Activated naive CD8-positive, alpha-beta T cell treated with anti-CD3 and anti-CD28 coated beads, Interleukin-2, amount 50 U/mL, for 24 hours (primary cell): ENCODE measurements at regions not wholly inside any gene's neighbourhood (a gene's known extent, or its start where the extent isn't known, plus 50 kb on each side); places are given as distances from the start of the nearest gene placed in this dataset.
"Not testable (repeated sequence)": the region's sequence is repeated elsewhere in the genome, so short reads cannot be mapped to it uniquely, and the experiment has no call there.

Source experiments
- ATAC-seq: fragments of 150-1000 bp; cut with Tn5 transposase; one replicate; pipeline ENCODE4 v1.10.0; 2021
- DNase-seq: peaks from one replicate; pipeline ENCODE4 v3.0.0; 2021
- H3K27ac Mint-ChIP-seq: one replicate; pipeline ENCODE4 v1.8.0; 2021; ENCODE audit warnings: mild to moderate bottlenecking, mixed read lengths
- H3K27me3 Mint-ChIP-seq: one replicate; pipeline ENCODE4 v1.8.0; 2021; ENCODE audit warnings: mixed read lengths
- H3K36me3 Mint-ChIP-seq: one replicate; pipeline ENCODE4 v1.8.0; 2021; ENCODE audit warnings: low read depth, mixed read lengths
- H3K4me1 Mint-ChIP-seq: one replicate; pipeline ENCODE4 v1.8.0; 2021; ENCODE audit warnings: mixed read lengths
- H3K4me3 Mint-ChIP-seq: one replicate; pipeline ENCODE4 v1.8.0; 2021; ENCODE audit warnings: mild to moderate bottlenecking, moderate library complexity, mixed read lengths
- H3K9me3 Mint-ChIP-seq: one replicate; pipeline ENCODE4 v1.8.0; 2021; ENCODE audit warnings: mixed read lengths

- ATAC-seq (peak; percentile 42), DNase-seq (peak; percentile 25)
- Mint-ChIP-seq H3K9me3 (no peaks in the 10 kb centered on the region), H3K4me3 (peak overlapping the region; percentile 78), H3K27me3 (no peaks in the 10 kb centered on the region), H3K4me1 (peaks cover 29% of the 10 kb centered on the region), H3K27ac (peak overlapping the region; percentile 88), H3K36me3 (no peaks in the 10 kb centered on the region)
Measured at GRCh38 chr10:28179006-28179742, 123.7 kb downstream of the MPP7 start.

GRCh38 chr10:28177944-28178637 is 124.8 kb downstream of the MPP7 start:
- no peaks in the 10 kb centered on the region for H3K36me3 Mint-ChIP-seq
- ATAC-seq (peak; percentile 83), DNase-seq (peak; percentile 5)
- peak overlapping the region; percentile 78 for H3K4me3 Mint-ChIP-seq
- H3K27ac Mint-ChIP-seq, result peak overlapping the region; percentile 88
- H3K9me3 Mint-ChIP-seq, result no peaks in the 10 kb centered on the region
- no peaks in the 10 kb centered on the region for H3K27me3 Mint-ChIP-seq
- H3K4me1 Mint-ChIP-seq, result peaks cover 32% of the 10 kb centered on the region

GRCh38 chr10:28176498-28176897 is 126.4 kb downstream of the MPP7 start:
- not testable (repeated sequence) for H3K27me3 Mint-ChIP-seq, H3K9me3 Mint-ChIP-seq, DNase-seq, ATAC-seq, H3K4me3 Mint-ChIP-seq, H3K36me3 Mint-ChIP-seq, H3K27ac Mint-ChIP-seq
- H3K4me1 Mint-ChIP-seq, result peaks cover 32% of the 10 kb centered on the region

- H3K4me3 Mint-ChIP-seq, result no peak overlapping the region
- ATAC-seq, result no peak
- H3K4me1 Mint-ChIP-seq, result peaks cover 7% of the 10 kb centered on the region
Measured at GRCh38 chr10:28172223-28172610, 130.6 kb downstream of the MPP7 start.

GRCh38 chr10:28171468-28172222 is 131.2 kb downstream of the MPP7 start:
- DNase-seq, result no peak
- Mint-ChIP-seq H3K9me3 (no peaks in the 10 kb centered on the region), H3K4me1 (peaks cover 7% of the 10 kb centered on the region), H3K27me3 (no peaks in the 10 kb centered on the region), H3K36me3 (no peaks in the 10 kb centered on the region), H3K27ac (no peak overlapping the region), H3K4me3 (no peak overlapping the region)
- ATAC-seq, result no peak

More at GRCh38 chr10:28172223-28172610, 130.6 kb downstream of the MPP7 start:
- no peaks in the 10 kb centered on the region for H3K27me3 Mint-ChIP-seq
- no peaks in the 10 kb centered on the region for H3K9me3 Mint-ChIP-seq
- no peaks in the 10 kb centered on the region for H3K36me3 Mint-ChIP-seq
- H3K27ac Mint-ChIP-seq, result no peak overlapping the region
- no peak for DNase-seq

GRCh38 chr10:28169525-28169924 is 133.3 kb downstream of the MPP7 start:
- H3K4me1 Mint-ChIP-seq, result peaks cover 2% of the 10 kb centered on the region
- no peaks in the 10 kb centered on the region for H3K27me3 Mint-ChIP-seq
- H3K9me3 Mint-ChIP-seq, result no peaks in the 10 kb centered on the region
- H3K36me3 Mint-ChIP-seq, result no peaks in the 10 kb centered on the region
- no peak for ATAC-seq
- no peak overlapping the region for H3K4me3 Mint-ChIP-seq
- DNase-seq, result no peak
- H3K27ac Mint-ChIP-seq, result no peak overlapping the region

- peaks cover 7% of the 10 kb centered on the region for H3K4me1 Mint-ChIP-seq
- H3K4me3 Mint-ChIP-seq, result no peak overlapping the region
- ATAC-seq (no peak), DNase-seq (no peak)
- H3K36me3 Mint-ChIP-seq, result peaks cover 9% of the 10 kb centered on the region
- no peaks in the 10 kb centered on the region for H3K27me3 Mint-ChIP-seq
- H3K9me3 Mint-ChIP-seq, result peaks cover 6% of the 10 kb centered on the region
- no peak overlapping the region for H3K27ac Mint-ChIP-seq
Measured at GRCh38 chr10:28160866-28161405, 141.9 kb downstream of the MPP7 start.

- H3K4me1 Mint-ChIP-seq, result peaks cover 8% of the 10 kb centered on the region
- no peak for ATAC-seq
Measured at GRCh38 chr10:28157379-28157778, 145.5 kb downstream of the MPP7 start.

GRCh38 chr10:28155726-28156125 is 147.1 kb downstream of the MPP7 start:
- peaks cover 9% of the 10 kb centered on the region for H3K36me3 Mint-ChIP-seq
- ATAC-seq (no peak), DNase-seq (no peak)
- peaks cover 8% of the 10 kb centered on the region for H3K4me1 Mint-ChIP-seq
- H3K4me3 Mint-ChIP-seq, result no peak overlapping the region
- H3K27ac Mint-ChIP-seq, result no peak overlapping the region
- peaks cover 6% of the 10 kb centered on the region for H3K9me3 Mint-ChIP-seq
- H3K27me3 Mint-ChIP-seq, result no peaks in the 10 kb centered on the region

More at GRCh38 chr10:28157379-28157778, 145.5 kb downstream of the MPP7 start:
- Mint-ChIP-seq H3K4me3 (no peak overlapping the region), H3K27ac (no peak overlapping the region), H3K27me3 (no peaks in the 10 kb centered on the region), H3K9me3 (peaks cover 6% of the 10 kb centered on the region), H3K36me3 (peaks cover 9% of the 10 kb centered on the region)
- no peak for DNase-seq

- no peak overlapping the region for H3K4me3 Mint-ChIP-seq
- ATAC-seq, result no peak
- DNase-seq, result no peak
- no peaks in the 10 kb centered on the region for H3K27me3 Mint-ChIP-seq
- H3K4me1 Mint-ChIP-seq, result peaks cover 1% of the 10 kb centered on the region
- H3K36me3 Mint-ChIP-seq, result peaks cover 12% of the 10 kb centered on the region
- no peak overlapping the region for H3K27ac Mint-ChIP-seq
- H3K9me3 Mint-ChIP-seq, result no peaks in the 10 kb centered on the region
Measured at GRCh38 chr10:28151636-28152035, 151.2 kb downstream of the MPP7 start.

GRCh38 chr10:28149746-28150145 is 150.9 kb upstream of the ODAD2 start:
- Mint-ChIP-seq H3K36me3 (peaks cover 8% of the 10 kb centered on the region), H3K27ac (no peak overlapping the region), H3K9me3 (no peaks in the 10 kb centered on the region), H3K4me1 (peaks cover 1% of the 10 kb centered on the region), H3K27me3 (no peaks in the 10 kb centered on the region), H3K4me3 (no peak overlapping the region)
- DNase-seq (no peak), ATAC-seq (no peak)

GRCh38 chr10:28147706-28148105 is 148.8 kb upstream of the ODAD2 start:
- H3K9me3 Mint-ChIP-seq, result no peaks in the 10 kb centered on the region
- H3K27me3 Mint-ChIP-seq, result no peaks in the 10 kb centered on the region
- H3K4me1 Mint-ChIP-seq, result no peaks in the 10 kb centered on the region
- DNase-seq (no peak), ATAC-seq (no peak)
- no peak overlapping the region for H3K27ac Mint-ChIP-seq
- peaks cover 8% of the 10 kb centered on the region for H3K36me3 Mint-ChIP-seq
- H3K4me3 Mint-ChIP-seq, result no peak overlapping the region

- H3K9me3 Mint-ChIP-seq, result peaks cover 34% of the 10 kb centered on the region
- H3K27me3 Mint-ChIP-seq, result no peaks in the 10 kb centered on the region
- no peak overlapping the region for H3K4me3 Mint-ChIP-seq
- H3K4me1 Mint-ChIP-seq, result peaks cover 3% of the 10 kb centered on the region
- peaks cover 37% of the 10 kb centered on the region for H3K36me3 Mint-ChIP-seq
- no peak overlapping the region for H3K27ac Mint-ChIP-seq
- ATAC-seq (no peak), DNase-seq (no peak)
Measured at GRCh38 chr10:28139138-28139537, 140.3 kb upstream of the ODAD2 start.
